ENCODE measurements at regions not wholly inside any gene's neighbourhood (a gene's known extent, or its start where the extent isn't known, plus 50 kb on each side); places are given as distances from the start of the nearest gene placed in this dataset.

DNA sequence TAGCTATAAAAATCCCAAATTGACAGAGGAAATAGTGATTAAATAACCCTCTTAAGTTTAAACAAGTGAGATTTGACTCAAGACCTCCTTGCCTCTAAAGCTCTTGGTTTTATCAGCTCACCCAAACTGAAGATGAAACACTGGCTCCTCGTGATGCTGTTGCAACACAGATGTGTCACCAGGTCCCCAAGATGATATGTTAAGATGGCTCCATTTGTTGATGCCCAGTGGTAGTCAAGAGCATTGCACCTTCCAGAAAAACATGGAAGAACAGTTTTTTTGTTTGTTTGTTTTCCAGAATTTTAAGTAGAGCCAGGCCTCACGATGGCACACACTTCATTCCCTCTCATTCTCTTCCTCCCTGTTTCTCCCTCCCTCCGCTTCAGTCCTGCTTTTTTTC is 399.8 kb downstream of the TXNL1 start:
- TF ChIP-seq, protein P1, sequence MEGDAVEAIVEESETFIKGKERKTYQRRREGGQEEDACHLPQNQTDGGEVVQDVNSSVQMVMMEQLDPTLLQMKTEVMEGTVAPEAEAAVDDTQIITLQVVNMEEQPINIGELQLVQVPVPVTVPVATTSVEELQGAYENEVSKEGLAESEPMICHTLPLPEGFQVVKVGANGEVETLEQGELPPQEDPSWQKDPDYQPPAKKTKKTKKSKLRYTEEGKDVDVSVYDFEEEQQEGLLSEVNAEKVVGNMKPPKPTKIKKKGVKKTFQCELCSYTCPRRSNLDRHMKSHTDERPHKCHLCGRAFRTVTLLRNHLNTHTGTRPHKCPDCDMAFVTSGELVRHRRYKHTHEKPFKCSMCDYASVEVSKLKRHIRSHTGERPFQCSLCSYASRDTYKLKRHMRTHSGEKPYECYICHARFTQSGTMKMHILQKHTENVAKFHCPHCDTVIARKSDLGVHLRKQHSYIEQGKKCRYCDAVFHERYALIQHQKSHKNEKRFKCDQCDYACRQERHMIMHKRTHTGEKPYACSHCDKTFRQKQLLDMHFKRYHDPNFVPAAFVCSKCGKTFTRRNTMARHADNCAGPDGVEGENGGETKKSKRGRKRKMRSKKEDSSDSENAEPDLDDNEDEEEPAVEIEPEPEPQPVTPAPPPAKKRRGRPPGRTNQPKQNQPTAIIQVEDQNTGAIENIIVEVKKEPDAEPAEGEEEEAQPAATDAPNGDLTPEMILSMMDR (IDR thresholded peaks at IDR 0.05; ENCODE audit: insufficient read depth, low read length, poor library complexity, severe bottlenecking), result no peak
- TF ChIP-seq EZH2phosphoT487 (conservative IDR thresholded peaks at IDR 0.05; ENCODE audit: low read length), result no peak

Measured in SU-DHL-6 (cell line).